Ishikawa (cell line): ENCODE measurements at regions not wholly inside any gene's neighbourhood (a gene's known extent, or its start where the extent isn't known, plus 50 kb on each side); places are given as distances from the start of the nearest gene placed in this dataset.

Experiments
- CEBPB ChIP-seq: IDR thresholded peaks from 2 replicates; pipeline ENCODE4 v1.6.1; 2012
- CREB1 ChIP-seq: IDR thresholded peaks from 2 replicates; pipeline ENCODE4 v1.6.1; 2012; ENCODE audit warnings: low read depth
- EGR1 ChIP-seq: IDR thresholded peaks from 2 replicates; pipeline ENCODE4 v1.6.1; 2012
- EP300 ChIP-seq: IDR thresholded peaks from 2 replicates; pipeline ENCODE4 v1.6.1; 2012; ENCODE audit warnings: borderline replicate concordance
- FOXM1 ChIP-seq: IDR thresholded peaks from 2 replicates; pipeline ENCODE4 v1.6.1; 2012; ENCODE audit warnings: low read depth, borderline replicate concordance
- MAX ChIP-seq: IDR thresholded peaks from 2 replicates; pipeline ENCODE4 v1.6.1; 2012
- NFIC ChIP-seq: IDR thresholded peaks from 2 replicates; pipeline ENCODE4 v1.6.1; 2012
- RAD21 ChIP-seq: IDR thresholded peaks from 2 replicates; pipeline ENCODE4 v1.6.1; 2012; ENCODE audit warnings: low read depth
- TAF1 ChIP-seq: IDR thresholded peaks from 2 replicates; pipeline ENCODE4 v1.6.1; 2012; ENCODE audit warnings: low read depth, mild to moderate bottlenecking
- YY1 ChIP-seq: IDR thresholded peaks from 2 replicates; pipeline ENCODE4 v1.6.1; 2012; ENCODE audit warnings: low read depth
- TF ChIP-seq, protein P1 (sequence below): IDR thresholded peaks from 2 replicates; pipeline ENCODE4 v1.6.1; 2012
- TF ChIP-seq, protein P2 (sequence below): IDR thresholded peaks from 2 replicates; pipeline ENCODE4 v1.6.1; 2012; ENCODE audit warnings: low read depth, mild to moderate bottlenecking

DNA sequence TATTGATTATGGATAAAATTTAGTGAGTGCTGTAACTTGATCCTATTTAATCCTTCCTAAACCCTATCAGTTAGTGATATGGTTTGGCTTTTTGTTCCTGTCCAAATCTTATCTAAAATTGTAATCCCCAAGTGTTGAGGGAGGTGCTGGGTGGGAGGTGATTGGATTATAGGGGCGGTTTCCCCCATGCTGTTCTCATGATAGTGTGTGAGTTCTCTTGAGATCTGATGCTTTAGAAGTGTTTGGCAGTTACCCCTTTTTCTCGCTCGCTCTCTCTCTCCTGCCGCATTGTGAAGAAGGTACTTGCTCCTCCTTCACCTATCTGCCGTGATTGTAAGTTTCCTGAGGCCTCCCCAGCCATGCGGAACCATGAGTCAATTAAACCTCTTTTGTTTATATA lies 134.0 kb upstream of the SUCLG2 start:
- TF ChIP-seq NFIC (no peak), YY1 (no peak), RAD21 (no peak), EP300 (no peak), EGR1 (no peak), CREB1 (no peak), MAX (no peak), TAF1 (no peak), FOXM1 (no peak), CEBPB (no peak)
- TF ChIP-seq, protein P1, sequence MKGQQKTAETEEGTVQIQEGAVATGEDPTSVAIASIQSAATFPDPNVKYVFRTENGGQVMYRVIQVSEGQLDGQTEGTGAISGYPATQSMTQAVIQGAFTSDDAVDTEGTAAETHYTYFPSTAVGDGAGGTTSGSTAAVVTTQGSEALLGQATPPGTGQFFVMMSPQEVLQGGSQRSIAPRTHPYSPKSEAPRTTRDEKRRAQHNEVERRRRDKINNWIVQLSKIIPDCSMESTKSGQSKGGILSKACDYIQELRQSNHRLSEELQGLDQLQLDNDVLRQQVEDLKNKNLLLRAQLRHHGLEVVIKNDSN, result no peak
- TF ChIP-seq, protein P2, sequence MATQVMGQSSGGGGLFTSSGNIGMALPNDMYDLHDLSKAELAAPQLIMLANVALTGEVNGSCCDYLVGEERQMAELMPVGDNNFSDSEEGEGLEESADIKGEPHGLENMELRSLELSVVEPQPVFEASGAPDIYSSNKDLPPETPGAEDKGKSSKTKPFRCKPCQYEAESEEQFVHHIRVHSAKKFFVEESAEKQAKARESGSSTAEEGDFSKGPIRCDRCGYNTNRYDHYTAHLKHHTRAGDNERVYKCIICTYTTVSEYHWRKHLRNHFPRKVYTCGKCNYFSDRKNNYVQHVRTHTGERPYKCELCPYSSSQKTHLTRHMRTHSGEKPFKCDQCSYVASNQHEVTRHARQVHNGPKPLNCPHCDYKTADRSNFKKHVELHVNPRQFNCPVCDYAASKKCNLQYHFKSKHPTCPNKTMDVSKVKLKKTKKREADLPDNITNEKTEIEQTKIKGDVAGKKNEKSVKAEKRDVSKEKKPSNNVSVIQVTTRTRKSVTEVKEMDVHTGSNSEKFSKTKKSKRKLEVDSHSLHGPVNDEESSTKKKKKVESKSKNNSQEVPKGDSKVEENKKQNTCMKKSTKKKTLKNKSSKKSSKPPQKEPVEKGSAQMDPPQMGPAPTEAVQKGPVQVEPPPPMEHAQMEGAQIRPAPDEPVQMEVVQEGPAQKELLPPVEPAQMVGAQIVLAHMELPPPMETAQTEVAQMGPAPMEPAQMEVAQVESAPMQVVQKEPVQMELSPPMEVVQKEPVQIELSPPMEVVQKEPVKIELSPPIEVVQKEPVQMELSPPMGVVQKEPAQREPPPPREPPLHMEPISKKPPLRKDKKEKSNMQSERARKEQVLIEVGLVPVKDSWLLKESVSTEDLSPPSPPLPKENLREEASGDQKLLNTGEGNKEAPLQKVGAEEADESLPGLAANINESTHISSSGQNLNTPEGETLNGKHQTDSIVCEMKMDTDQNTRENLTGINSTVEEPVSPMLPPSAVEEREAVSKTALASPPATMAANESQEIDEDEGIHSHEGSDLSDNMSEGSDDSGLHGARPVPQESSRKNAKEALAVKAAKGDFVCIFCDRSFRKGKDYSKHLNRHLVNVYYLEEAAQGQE, result no peak
